HL-60 (cell line): ENCODE measurements at regions not wholly inside any gene's neighbourhood (a gene's known extent, or its start where the extent isn't known, plus 50 kb on each side); places are given as distances from the start of the nearest gene placed in this dataset.

Experiments
- DNase-seq, 2 experiments: peaks; one replicate each; pipeline ENCODE4 v3.0.0-alpha.2; 2010 to 2020; ENCODE audit warnings: low read depth in 1 of 2, low spot score in 1 of 2
- H3K27ac ChIP-seq: fragments of 250-450 bp; sonication (Bioruptor Pico); replicated peaks from 2 replicates; pipeline ENCODE4 v1.5.1; 2020; ENCODE audit warnings: mild to moderate bottlenecking, moderate library complexity
- H3K27me3 ChIP-seq: fragments of 250-450 bp; sonication (Bioruptor Pico); 2 replicates; pipeline ENCODE4 v1.5.1; 2021; ENCODE audit warnings: mild to moderate bottlenecking, moderate library complexity; ENCODE audit not compliant: insufficient read depth, poor library complexity, severe bottlenecking
- H3K4me3 ChIP-seq: replicated peaks from 2 replicates; pipeline ENCODE4 v1.5.1; 2011; ENCODE audit warnings: mild to moderate bottlenecking, control low read depth, low read length; ENCODE audit not compliant: insufficient read depth
- CTCF ChIP-seq: IDR thresholded peaks from one replicate; pipeline ENCODE4 v1.5.1; 2011; ENCODE audit warnings: low read length, control low read depth, inconsistent platforms; ENCODE audit not compliant: insufficient read depth
- GABPA ChIP-seq: IDR thresholded peaks from 2 replicates; pipeline ENCODE4 v1.6.1; 2012; ENCODE audit warnings: low read depth
- POLR2AphosphoS5 ChIP-seq: IDR thresholded peaks from 2 replicates; pipeline ENCODE4 v1.6.1; 2012; ENCODE audit warnings: low read depth
- REST ChIP-seq: IDR thresholded peaks from 2 replicates; pipeline ENCODE4 v1.6.1; 2012; ENCODE audit warnings: low read depth; ENCODE audit not compliant: insufficient replicate concordance
- SPI1 ChIP-seq: IDR thresholded peaks from 2 replicates; pipeline ENCODE4 v1.6.1; 2012; ENCODE audit warnings: low read depth, mild to moderate bottlenecking, borderline replicate concordance

- H3K27ac ChIP-seq: no peak overlapping the region
- H3K4me3 ChIP-seq: no peak overlapping the region
- TF ChIP-seq REST (no peak), POLR2AphosphoS5 (no peak), CTCF (no peak), GABPA (no peak), SPI1 (no peak)
- DNase-seq: no peak
- H3K27me3 ChIP-seq: no peaks in the 10 kb centered on the region
Observed at GRCh38 chr18:54774423-54774822, 53.9 kb upstream of the RAB27B start.

- H3K4me3 ChIP-seq: no peak overlapping the region
- TF ChIP-seq CTCF (no peak), POLR2AphosphoS5 (no peak), SPI1 (no peak), REST (no peak), GABPA (no peak)
- no peaks in the 10 kb centered on the region for H3K27me3 ChIP-seq
- DNase-seq: no peak
- no peak overlapping the region for H3K27ac ChIP-seq
Observed at GRCh38 chr18:54774981-54775665, 53.2 kb upstream of the RAB27B start.

GRCh38 chr18:54775686-54776085 is 52.6 kb upstream of the RAB27B start:
- no peak overlapping the region for H3K27ac ChIP-seq
- DNase-seq: no peak

More at GRCh38 chr18:54775686-54776085, 52.6 kb upstream of the RAB27B start:
- TF ChIP-seq SPI1 (no peak), GABPA (no peak), POLR2AphosphoS5 (no peak), CTCF (no peak), REST (no peak)
- Histone ChIP-seq H3K4me3 (no peak overlapping the region), H3K27me3 (no peaks in the 10 kb centered on the region)
